ENCODE measurements at regions not wholly inside any gene's neighbourhood (a gene's known extent, or its start where the extent isn't known, plus 50 kb on each side); places are given as distances from the start of the nearest gene placed in this dataset.

GRCh38 chr2:139854769-139855483 lies 1074.7 kb upstream of the NXPH2 start:
- TF ChIP-seq CTCF (conservative IDR thresholded peaks at IDR 0.05): no peak
- Mint-ChIP-seq H3K36me3 (no peaks in the 10 kb centered on the region), H3K27me3 (no peaks in the 10 kb centered on the region), H3K27ac (no peak overlapping the region), H3K4me1 (ENCODE audit: unreplicated experiment) (no peaks in the 10 kb centered on the region), H3K9me3 (peaks cover 12% of the 10 kb centered on the region), H3K4me3 (no peak overlapping the region)
- no peak for DNase-seq (ENCODE audit: extremely low spot score, unreplicated experiment)

- no peak for DNase-seq (ENCODE audit: extremely low spot score, unreplicated experiment)
- H3K27ac Mint-ChIP-seq: no peak overlapping the region
- no peaks in the 10 kb centered on the region for H3K36me3 Mint-ChIP-seq
- no peak overlapping the region for H3K4me3 Mint-ChIP-seq
- no peaks in the 10 kb centered on the region for H3K9me3 Mint-ChIP-seq
- H3K4me1 Mint-ChIP-seq (ENCODE audit: unreplicated experiment): peaks cover 3% of the 10 kb centered on the region
- no peak for TF ChIP-seq CTCF (conservative IDR thresholded peaks at IDR 0.05)
- H3K27me3 Mint-ChIP-seq: no peaks in the 10 kb centered on the region
Measured at GRCh38 chr2:139850254-139850890, 1070.2 kb upstream of the NXPH2 start.

- no peak for DNase-seq (ENCODE audit: extremely low spot score, unreplicated experiment)
- Mint-ChIP-seq H3K4me1 (ENCODE audit: unreplicated experiment) (no peaks in the 10 kb centered on the region), H3K27me3 (no peaks in the 10 kb centered on the region), H3K27ac (no peak overlapping the region), H3K4me3 (no peak overlapping the region), H3K9me3 (no peaks in the 10 kb centered on the region), H3K36me3 (no peaks in the 10 kb centered on the region)
- TF ChIP-seq CTCF (conservative IDR thresholded peaks at IDR 0.05): no peak
Measured at GRCh38 chr2:139836769-139837168, 1056.6 kb upstream of the NXPH2 start.

GRCh38 chr2:139835101-139835500 lies 1054.9 kb upstream of the NXPH2 start:
- H3K4me3 Mint-ChIP-seq: no peak overlapping the region

GRCh38 chr2:139828011-139828410 lies 1047.8 kb upstream of the NXPH2 start:
- no peaks in the 10 kb centered on the region for H3K27me3 Mint-ChIP-seq
- H3K27ac Mint-ChIP-seq: no peak overlapping the region
- no peaks in the 10 kb centered on the region for H3K9me3 Mint-ChIP-seq

More at GRCh38 chr2:139835101-139835500, 1054.9 kb upstream of the NXPH2 start:
- Mint-ChIP-seq H3K27me3 (no peaks in the 10 kb centered on the region), H3K36me3 (no peaks in the 10 kb centered on the region), H3K4me1 (ENCODE audit: unreplicated experiment) (no peaks in the 10 kb centered on the region), H3K9me3 (no peaks in the 10 kb centered on the region), H3K27ac (no peak overlapping the region)
- no peak for TF ChIP-seq CTCF (conservative IDR thresholded peaks at IDR 0.05)
- no peak for DNase-seq (ENCODE audit: extremely low spot score, unreplicated experiment)

More at GRCh38 chr2:139828011-139828410, 1047.8 kb upstream of the NXPH2 start:
- no peak for TF ChIP-seq CTCF (conservative IDR thresholded peaks at IDR 0.05)
- no peaks in the 10 kb centered on the region for H3K36me3 Mint-ChIP-seq
- H3K4me3 Mint-ChIP-seq: no peak overlapping the region
- H3K4me1 Mint-ChIP-seq (ENCODE audit: unreplicated experiment): no peaks in the 10 kb centered on the region
- DNase-seq (ENCODE audit: extremely low spot score, unreplicated experiment): no peak

All from type B pancreatic cell (in vitro differentiated cells).